ENCODE measurements at regions not wholly inside any gene's neighbourhood (a gene's known extent, or its start where the extent isn't known, plus 50 kb on each side); places are given as distances from the start of the nearest gene placed in this dataset.
A peak's percentile ranks its signal among the peaks of the same experiment; 100 is the strongest.
"Not testable (repeated sequence)": the region's sequence is repeated elsewhere in the genome, so short reads cannot be mapped to it uniquely, and the experiment has no call there.

DNA sequence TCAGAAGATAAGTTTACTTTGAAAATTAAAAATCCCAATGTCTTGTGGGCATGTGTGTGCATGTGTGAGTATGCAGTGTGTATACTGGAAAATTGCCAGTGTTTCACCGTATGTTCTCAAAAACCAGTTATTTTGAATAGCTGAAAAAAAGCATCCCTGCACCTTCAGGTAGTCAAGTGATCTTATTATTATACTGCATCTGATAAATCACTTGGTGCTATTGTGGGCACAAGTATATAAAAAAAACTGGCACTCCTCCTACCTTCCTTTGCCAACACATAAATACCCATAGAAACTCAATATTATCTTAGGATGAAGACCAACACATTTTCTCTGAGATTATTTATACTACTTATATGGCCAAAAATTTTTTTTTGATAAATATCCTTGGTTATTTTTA, 91.5 kb upstream of the MAP9 start:
- no peaks in the 10 kb centered on the region for H3K36me3 ChIP-seq (ENCODE audit: control insufficient read depth, insufficient read depth, low read length)
- no peak overlapping the region for H3K4me3 ChIP-seq (ENCODE audit: low read depth, low read length)
- TF ChIP-seq, protein P1, sequence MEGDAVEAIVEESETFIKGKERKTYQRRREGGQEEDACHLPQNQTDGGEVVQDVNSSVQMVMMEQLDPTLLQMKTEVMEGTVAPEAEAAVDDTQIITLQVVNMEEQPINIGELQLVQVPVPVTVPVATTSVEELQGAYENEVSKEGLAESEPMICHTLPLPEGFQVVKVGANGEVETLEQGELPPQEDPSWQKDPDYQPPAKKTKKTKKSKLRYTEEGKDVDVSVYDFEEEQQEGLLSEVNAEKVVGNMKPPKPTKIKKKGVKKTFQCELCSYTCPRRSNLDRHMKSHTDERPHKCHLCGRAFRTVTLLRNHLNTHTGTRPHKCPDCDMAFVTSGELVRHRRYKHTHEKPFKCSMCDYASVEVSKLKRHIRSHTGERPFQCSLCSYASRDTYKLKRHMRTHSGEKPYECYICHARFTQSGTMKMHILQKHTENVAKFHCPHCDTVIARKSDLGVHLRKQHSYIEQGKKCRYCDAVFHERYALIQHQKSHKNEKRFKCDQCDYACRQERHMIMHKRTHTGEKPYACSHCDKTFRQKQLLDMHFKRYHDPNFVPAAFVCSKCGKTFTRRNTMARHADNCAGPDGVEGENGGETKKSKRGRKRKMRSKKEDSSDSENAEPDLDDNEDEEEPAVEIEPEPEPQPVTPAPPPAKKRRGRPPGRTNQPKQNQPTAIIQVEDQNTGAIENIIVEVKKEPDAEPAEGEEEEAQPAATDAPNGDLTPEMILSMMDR (IDR thresholded peaks at IDR 0.05; ENCODE audit: insufficient read depth, low read length, poor library complexity, severe bottlenecking), result no peak
- DNase-seq (ENCODE audit: low read depth), result no peak
- no peaks in the 10 kb centered on the region for H3K27me3 ChIP-seq (ENCODE audit: control insufficient read depth, insufficient read depth, low read length)

DNA sequence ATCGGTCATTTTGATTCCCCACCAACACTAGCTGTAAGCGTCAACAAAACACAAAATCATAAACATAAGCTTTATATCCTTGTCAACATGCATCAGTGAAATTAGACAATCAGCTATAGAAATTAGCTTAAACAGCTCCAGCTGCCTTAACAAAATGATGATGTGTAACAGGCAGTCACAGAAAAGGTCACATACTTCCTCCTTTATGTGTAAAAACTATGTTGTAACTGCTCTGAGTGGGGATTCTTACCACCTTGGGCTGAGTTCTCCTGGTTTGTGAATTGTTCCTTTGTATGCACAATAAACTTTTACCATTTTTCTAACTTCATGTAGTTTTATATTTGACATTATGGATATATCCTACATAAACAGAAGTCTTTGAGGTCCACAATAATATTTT, 73.9 kb upstream of the MAP9 start:
- Histone ChIP-seq H3K4me3 (ENCODE audit: low read depth, low read length) (no peak overlapping the region), H3K27me3 (ENCODE audit: control insufficient read depth, insufficient read depth, low read length) (no peaks in the 10 kb centered on the region), H3K36me3 (ENCODE audit: control insufficient read depth, insufficient read depth, low read length) (no peaks in the 10 kb centered on the region)
- no peak for DNase-seq (ENCODE audit: low read depth)
- TF ChIP-seq, protein P1 (IDR thresholded peaks at IDR 0.05; ENCODE audit: insufficient read depth, low read length, poor library complexity, severe bottlenecking), result no peak

DNA sequence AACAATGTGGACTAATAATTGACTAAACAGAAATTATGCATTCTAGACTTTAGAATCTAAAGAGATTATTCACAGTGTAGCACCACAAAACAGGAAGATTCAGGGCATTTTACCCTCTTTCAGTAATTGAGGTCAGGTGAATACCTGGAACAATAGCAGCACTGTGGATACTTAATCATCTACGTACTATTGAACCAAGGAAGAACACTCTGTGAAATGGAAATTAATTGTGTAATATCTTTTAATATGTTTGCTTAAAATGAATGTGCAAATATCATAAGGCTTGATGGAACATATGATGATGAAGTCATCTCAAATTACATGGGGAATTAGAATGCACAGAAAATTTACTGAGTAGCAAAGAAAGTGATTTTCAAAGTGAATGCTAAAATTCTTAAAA, 68.5 kb upstream of the MAP9 start:
- no peaks in the 10 kb centered on the region for H3K27me3 ChIP-seq (ENCODE audit: control insufficient read depth, insufficient read depth, low read length)
- TF ChIP-seq, protein P1 (IDR thresholded peaks at IDR 0.05; ENCODE audit: insufficient read depth, low read length, poor library complexity, severe bottlenecking), result no peak
- DNase-seq (ENCODE audit: low read depth), result no peak
- no peak overlapping the region for H3K4me3 ChIP-seq (ENCODE audit: low read depth, low read length)
- no peaks in the 10 kb centered on the region for H3K36me3 ChIP-seq (ENCODE audit: control insufficient read depth, insufficient read depth, low read length)

DNA sequence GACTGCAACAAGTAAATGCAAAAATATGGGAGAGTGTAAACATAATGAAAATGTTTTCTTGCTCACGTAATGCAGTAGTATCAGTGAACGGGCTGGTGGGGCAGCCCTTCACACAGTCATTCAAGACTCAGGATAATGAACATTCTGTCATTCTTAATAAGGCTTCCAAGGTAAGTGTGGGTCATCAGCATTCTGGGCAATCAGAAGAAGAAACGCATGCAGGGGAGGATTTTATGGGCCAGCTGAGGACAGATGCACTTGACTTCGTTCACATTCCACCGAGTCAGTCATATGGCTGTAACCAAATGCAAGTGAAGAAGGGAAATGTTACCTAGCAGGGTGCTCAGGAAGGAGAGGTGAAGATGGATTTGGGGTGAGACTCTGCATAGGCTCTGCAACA, 68.0 kb upstream of the MAP9 start:
- TF ChIP-seq, protein P1 (IDR thresholded peaks at IDR 0.05; ENCODE audit: insufficient read depth, low read length, poor library complexity, severe bottlenecking), result no peak
- H3K36me3 ChIP-seq (ENCODE audit: control insufficient read depth, insufficient read depth, low read length), result no peaks in the 10 kb centered on the region
- no peaks in the 10 kb centered on the region for H3K27me3 ChIP-seq (ENCODE audit: control insufficient read depth, insufficient read depth, low read length)
- no peak for DNase-seq (ENCODE audit: low read depth)
- no peak overlapping the region for H3K4me3 ChIP-seq (ENCODE audit: low read depth, low read length)

DNA sequence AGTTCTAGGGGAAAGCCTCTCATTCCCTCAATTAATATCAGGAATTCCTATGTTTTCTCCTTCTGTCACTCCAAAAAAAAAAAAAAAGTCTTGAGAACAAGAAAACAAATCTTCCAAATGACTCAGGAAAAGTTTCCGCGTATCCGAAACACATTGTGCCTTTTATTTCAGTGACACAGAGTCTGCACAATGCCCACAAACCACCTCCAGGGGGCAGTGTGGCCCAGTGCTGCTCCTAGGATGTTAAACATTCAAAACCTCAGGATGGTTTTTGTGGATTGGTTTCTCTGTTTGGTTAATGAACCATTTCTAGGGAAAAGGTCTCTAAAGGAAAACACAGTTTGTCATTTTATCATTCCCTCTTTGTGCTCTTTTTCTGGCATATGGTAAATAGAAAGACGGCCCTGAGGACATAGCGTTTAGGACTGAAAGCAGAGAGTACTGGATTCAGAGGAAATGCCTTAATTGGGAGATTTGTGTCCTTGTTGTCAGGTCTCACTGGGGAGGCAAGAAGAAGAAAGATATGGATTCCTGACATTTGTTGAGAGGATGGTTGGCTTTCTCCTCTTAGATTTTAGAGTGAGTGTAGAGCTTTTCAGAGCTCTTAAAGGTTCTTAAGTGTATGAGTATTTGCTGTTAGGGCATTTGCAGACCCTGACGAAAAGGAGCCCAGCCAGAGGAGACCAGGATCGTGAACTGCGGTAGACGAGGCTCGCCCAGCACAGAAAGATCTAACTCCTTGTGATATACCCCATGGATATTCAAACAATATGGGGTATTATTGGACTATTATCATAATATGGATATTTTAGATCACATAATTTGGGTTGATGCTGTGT, 65.7 kb upstream of the MAP9 start:
- TF ChIP-seq, protein P1 (IDR thresholded peaks at IDR 0.05; ENCODE audit: insufficient read depth, low read length, poor library complexity, severe bottlenecking), result peak; percentile 95
- no peak for DNase-seq (ENCODE audit: low read depth)
- H3K36me3 ChIP-seq (ENCODE audit: control insufficient read depth, insufficient read depth, low read length), result no peaks in the 10 kb centered on the region
- no peak overlapping the region for H3K4me3 ChIP-seq (ENCODE audit: low read depth, low read length)
- H3K27me3 ChIP-seq (ENCODE audit: control insufficient read depth, insufficient read depth, low read length), result no peaks in the 10 kb centered on the region

DNA sequence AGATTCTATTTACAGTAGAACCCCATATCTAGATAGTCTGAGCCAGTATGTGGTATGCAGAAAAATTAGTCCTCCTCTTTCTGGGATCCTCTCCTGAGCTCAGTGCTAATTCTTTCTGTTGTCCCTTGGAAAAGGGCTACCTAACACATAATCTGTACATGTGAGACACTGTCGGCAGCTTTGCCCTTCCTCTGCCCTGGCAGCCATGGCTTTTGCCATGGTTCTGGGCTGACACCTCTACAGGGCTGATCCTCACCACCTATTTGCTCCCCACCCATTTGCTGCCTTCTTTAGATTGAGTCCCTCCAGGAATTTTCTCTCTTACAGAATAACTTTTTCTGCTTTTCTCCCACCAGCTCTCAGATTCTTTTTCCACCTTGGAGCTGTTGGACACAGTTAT, 64.7 kb upstream of the MAP9 start:
- Histone ChIP-seq H3K4me3 (ENCODE audit: low read depth, low read length) (no peak overlapping the region), H3K27me3 (ENCODE audit: control insufficient read depth, insufficient read depth, low read length) (no peaks in the 10 kb centered on the region), H3K36me3 (ENCODE audit: control insufficient read depth, insufficient read depth, low read length) (no peaks in the 10 kb centered on the region)
- TF ChIP-seq, protein P1 (IDR thresholded peaks at IDR 0.05; ENCODE audit: insufficient read depth, low read length, poor library complexity, severe bottlenecking), result no peak
- DNase-seq (ENCODE audit: low read depth), result no peak

DNA sequence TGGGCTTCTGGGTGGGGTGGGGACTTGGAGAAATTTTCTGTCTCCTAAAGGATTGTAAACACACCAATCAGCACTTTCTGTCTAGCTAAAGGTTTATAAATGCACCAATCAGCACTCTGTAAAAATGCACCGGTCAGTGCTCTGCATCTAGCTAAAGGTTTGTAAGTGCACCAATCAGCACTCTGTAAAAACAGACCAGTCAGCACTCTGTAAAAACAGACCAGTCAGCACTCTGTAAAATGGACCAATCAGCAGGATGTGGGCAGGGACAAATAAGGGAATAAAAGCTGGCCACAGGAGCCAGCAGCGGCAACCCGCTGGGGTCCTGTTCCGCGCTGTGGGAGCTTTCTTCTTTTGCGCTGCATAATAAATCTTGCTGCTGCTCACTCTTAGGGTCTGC, 63.0 kb upstream of the MAP9 start:
- H3K4me3 ChIP-seq (ENCODE audit: low read depth, low read length); H3K36me3 ChIP-seq (ENCODE audit: control insufficient read depth, insufficient read depth, low read length); DNase-seq (ENCODE audit: low read depth); H3K27me3 ChIP-seq (ENCODE audit: control insufficient read depth, insufficient read depth, low read length): not testable (repeated sequence)

Measured in kidney epithelial cell (primary cell).